ENCODE measurements at regions not wholly inside any gene's neighbourhood (a gene's known extent, or its start where the extent isn't known, plus 50 kb on each side); places are given as distances from the start of the nearest gene placed in this dataset.
"Not testable (repeated sequence)": the region's sequence is repeated elsewhere in the genome, so short reads cannot be mapped to it uniquely, and the experiment has no call there.

DNA sequence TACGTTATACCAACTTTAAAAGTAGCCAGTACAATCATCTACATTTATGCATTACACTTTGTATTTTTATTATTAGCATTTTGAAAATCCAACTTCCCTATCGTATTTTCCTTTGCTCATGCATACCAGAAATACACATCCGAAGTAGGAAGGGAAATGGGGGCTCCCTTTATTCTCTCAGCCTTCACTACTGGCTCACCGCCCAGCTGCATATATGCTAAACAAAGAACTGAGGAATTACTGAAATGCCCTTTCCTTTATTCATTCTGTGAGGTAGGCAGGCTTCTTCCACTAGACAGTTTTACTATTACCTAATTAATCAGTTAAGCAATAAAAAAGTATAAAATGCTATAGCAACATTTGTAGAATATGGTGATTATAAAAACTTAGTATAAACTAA, 291.6 kb downstream of the KLF12 start:
- no peak for DNase-seq (ENCODE audit: low spot score)

DNA sequence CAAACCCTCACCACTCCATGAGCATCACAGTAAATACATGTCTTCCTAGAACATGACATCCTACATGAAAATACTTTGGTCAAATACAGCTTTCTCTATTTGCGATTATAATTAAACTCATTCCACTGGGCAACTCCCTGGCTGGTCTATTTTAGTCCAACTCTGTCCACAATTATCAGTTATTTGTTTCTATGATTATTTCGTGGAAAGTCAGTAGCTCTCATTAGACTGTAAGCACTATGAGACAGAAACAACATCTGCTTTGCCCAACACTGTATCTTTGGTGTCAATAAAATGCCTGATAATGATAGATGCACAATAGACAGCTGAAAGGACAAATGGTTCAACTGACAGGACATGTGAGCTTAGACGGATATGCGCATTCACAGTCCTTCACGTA, 292.0 kb downstream of the KLF12 start:
- DNase-seq (ENCODE audit: low spot score) = no peak

DNA sequence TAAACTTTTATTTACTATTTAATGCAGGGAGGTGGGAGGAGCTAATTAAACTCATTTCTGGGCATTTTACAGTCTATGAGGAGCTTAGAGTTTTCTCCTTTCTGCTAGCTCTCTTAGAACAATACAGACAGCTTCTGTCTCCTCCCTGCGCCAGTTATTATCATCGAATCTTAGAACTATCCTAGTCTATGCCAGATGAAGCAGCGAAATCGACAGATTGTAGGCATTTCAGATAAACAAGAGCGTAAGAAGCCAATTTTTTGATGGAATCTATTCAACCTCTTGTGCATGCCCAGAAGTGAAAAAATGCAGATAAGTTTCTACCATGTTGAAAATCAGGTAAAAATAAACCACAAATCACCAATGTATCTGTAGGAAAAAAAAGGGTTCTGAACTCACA, 297.1 kb downstream of the KLF12 start:
- no peak for DNase-seq (ENCODE audit: low spot score)

DNA sequence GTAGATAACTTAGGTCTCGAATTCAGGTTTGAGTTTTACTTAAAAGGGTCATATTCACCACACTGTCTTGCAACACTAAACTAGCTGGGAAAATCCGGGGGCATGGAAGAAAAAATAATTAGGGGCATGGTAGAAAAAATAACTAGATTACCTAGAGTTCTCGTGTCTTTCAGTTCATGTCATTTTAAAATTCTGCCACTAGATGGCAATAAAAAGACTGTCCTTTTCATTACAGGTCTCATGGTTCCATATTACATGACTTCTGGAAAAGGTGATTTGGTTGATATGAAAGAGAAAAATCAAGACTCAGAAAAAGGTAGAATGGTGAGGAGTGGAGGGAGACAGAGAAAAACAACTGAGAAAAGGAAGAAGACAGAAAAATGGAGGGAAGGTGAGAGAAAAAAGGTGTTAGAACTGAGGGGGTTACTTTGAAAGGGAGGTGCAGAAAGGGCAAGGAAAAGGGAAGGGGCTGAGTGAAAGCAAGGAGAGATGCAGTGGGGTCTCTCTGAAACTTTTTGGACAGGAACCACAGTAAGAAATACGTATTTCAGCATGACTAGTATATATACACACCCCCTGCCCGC, 299.0 kb downstream of the KLF12 start:
- DNase-seq (ENCODE audit: low spot score) = peak; percentile 54

DNA sequence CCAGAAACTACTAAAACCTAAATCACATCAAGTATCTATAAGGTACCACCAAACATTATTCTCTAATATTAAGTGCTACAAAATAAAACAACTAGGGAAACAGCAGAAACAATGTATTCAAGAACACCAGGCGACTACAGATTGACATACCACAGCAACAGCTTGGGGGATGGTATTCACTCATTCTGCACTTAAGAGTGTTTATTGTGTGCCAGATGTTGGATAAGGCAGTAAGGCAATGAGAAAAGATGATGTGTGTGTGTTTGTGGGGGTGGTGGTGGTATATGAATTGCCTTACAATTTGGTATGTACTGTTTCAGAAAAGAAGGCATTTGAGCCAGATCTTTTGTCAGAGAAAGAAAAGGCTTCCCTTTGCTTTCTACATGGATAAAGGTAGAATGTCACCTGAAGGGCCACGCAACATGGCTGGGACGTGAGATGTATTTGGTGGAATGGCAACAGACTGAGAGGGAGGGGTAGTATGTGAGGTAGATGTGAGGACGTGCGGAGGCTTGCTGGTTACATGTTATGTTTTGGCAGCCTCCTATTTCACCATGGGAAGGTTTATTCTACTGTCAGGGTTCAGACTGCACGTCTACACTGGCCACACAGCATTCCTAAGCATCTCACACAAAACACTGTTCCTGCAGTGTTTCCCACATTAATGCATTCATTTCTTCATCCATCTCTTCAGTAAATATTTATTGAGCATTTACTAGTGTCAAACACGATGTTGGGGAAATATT, 300.7 kb downstream of the KLF12 start:
- no peak for DNase-seq (ENCODE audit: low spot score)

DNA sequence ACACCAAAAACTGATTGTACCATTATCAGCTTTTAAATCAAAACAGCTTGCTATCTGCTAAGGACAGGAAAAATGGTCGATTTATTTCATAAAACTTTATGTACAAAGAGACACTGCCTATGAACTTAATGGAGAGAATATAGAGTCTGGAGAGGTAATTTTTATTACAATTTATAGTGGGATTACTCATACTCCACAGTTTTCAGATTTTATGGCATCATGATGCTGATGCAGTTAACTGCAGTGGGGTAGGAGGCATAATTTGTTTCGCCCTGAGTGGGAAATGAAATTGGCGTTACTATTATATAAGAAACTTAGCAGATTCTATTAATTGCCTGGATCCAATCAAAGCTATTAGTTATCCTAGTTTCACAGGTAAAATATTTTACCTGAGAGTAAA, 301.4 kb downstream of the KLF12 start:
- no peak for DNase-seq (ENCODE audit: low spot score)

DNA sequence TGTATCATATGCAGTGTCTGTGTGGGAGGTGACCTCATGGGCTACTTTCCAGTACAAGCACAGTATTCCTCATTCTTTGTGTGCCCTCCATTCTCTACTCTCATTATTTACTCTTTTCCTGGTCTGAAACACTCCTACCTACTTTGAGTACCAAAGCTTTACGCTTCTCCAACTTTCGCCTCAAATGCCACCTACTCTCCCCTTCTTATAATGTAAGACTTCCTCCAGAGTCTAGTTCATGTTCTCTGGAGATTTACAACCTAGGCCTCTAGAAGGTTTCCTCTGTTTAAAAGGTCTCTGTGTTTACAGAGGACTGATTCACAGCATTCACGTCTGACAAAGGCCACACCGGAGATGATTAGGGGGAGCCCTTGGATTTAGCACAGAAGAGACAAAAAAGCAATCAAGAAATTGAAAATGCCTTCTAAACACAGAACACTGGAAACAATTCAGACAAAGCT, 302.0 kb downstream of the KLF12 start:
- DNase-seq (ENCODE audit: low spot score) = no peak

DNA sequence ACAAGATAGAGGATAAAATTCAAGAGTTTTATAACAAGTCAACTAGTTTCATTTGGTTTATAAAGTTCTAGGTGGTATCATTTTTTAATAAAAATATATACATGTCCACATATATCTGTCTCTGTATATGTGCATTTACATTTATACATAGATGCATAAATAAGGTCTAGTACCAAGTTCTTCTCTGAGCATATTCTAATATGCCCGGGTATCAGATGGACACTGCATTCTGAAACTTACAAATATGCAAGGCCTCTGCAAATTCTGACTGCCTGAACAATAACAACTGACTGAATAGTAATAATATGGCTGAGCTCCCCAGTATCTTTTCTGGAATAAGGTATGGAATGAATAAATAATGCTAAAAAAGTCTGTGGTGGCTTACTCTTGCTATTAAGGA, 304.8 kb downstream of the KLF12 start:
- DNase-seq (ENCODE audit: low spot score) = no peak

DNA sequence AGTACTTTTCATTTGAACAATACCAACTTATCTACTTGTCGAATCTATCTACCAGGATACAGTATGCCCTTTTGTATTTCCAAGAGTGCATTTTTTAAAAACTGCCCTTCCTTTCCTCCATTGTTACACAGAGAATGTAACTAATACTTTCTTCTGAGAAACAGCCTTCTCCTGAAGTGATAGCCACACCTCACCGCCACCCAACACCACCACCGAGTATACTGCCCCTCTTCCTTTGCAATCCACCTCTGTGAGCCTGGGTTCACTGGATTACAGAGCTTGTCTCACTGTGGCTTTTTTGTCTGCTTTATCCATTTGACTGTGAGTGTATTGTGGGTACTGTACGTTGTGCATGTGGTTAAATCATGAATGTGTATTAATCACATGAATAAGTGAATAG, 305.4 kb downstream of the KLF12 start:
- DNase-seq (ENCODE audit: low spot score) = no peak

DNA sequence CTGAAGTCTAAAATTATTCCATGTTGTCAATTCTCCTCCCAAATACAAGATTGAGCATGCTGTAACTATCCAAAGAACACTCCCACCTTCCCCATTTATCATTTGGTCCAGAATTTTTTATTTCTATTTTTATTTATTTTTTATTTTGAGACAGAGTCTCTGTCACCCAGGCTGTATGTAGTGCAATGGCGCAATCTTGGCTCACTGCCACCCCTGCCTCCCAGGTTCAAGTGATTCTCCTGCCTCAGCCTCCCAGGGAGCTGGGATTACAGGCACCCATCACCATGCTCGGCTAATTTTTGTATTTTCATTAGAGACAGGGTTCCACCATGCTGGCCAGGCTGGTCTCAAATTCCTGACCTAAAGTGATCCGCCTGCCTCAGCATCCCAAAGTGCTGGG, 306.8 kb downstream of the KLF12 start:
- DNase-seq (ENCODE audit: low spot score) = no peak

DNA sequence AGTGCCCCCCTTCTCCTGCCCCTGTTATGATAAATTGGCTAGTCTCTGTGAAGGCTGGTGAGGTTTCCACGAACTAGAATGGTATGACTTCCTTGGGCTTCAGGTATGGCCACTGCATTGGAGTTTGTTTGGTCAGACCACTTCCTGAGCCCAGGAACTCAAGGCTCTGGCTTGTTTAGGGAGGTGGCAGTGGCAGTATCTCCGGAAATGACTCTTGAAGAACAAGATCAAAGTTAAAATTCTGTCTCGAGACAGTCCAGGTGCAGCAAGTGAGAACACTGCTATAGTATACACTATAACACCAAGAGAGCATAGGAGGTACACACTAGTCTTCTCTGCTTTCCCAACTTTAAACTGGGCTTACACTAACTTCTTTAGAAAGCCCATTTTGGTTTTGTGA, 309.1 kb downstream of the KLF12 start:
- no peak for DNase-seq (ENCODE audit: low spot score)

DNA sequence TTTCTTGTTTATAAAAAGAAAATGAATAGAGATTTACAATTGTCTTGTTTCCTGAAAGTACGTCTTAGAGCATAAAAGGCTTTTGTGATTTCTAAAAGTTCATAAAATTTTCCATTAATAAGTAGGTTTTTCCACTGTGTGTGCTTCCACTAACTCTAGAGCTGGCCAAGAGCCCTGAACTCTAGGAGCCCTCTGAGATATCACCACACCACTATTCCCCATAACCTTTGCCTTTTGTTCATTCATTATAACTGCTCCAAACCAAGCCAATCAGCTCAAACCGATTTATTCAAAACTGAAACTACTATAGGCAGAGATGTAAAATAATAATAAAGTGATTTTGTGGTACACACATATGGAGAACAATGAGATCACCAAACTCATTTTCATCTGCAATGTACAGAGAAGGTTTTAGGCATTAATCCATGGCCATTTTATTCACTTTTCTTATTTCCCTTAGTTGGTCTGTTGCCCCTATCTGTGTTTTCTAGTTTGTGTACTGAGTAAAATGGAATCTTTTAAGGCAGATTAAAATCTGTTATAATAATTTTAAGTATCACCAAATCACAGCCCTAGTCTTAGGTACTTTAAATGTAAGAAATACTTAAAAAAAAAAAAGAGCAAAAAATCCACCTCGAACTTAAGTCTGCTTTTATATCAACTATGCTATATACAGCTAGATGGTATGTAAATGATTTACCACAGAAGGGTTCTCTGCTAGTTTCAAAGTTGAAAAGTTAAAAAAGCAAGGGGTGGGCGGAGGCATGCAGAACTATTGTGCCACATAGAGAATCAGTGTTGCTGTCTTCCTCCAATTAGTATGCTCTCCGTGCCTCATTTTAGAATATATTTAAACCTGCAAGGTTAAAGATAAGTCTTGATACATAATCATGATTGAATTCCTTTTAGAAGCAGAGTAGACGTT, 311.3 kb downstream of the KLF12 start:
- no peak for DNase-seq (ENCODE audit: low spot score)

DNA sequence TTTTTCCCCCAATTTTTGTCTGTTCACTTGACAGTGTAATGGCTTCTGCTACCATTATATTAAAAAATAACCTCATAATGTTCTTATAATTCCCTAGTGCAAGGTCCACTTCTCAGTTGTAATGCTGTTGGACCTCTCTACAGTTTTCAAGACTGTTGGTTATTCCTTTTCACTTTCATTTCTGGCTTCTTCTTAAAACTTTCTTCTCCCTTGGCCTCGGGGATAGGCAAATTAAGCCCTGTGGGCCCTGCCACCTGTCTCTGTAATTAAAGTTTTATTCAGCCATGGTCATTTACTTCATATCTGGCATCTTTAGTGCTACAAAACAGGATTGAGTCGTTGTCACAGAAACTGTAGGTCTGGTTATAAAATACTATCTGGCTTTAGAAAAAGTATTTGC, 313.5 kb downstream of the KLF12 start:
- no peak for DNase-seq (ENCODE audit: low spot score)

DNA sequence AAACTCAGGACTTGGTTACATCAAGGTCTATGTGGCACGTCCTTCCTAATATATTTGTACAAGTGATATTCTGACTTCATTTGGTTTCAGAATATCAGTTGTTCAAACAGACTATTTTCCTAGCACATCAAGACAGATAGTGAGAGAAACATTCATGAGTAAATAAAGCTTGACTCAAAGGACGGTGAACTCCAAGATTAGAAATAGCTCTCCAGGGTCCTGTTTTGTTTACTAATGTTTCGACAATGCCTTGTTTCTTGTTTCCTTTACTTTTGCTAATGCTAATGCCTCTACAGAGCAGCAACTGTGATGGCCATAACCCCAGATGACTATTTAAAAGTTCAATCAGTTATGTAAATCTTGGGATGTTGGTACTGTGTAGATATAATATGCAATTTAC, 313.9 kb downstream of the KLF12 start:
- DNase-seq (ENCODE audit: low spot score) = no peak

DNA sequence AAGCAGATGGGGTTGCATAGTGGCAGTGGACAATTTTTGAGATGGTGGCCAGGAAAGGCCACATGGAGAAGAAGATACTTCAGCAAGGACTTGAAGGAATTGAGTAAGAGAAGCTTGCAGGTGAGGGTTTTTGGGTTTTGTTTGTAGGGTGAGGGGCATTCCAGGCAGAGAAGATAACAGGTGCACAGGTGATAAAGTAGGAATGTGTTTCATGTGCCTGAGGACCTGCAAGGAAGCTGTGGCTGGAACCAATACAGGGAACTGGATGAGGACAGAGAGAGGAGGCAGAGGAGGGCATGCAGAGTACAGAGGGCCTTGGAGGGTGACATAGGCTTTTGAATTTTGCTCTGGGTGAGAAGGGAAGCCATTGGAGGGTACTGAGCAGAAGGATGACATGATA, 314.5 kb downstream of the KLF12 start:
- no peak for DNase-seq (ENCODE audit: low spot score)

DNA sequence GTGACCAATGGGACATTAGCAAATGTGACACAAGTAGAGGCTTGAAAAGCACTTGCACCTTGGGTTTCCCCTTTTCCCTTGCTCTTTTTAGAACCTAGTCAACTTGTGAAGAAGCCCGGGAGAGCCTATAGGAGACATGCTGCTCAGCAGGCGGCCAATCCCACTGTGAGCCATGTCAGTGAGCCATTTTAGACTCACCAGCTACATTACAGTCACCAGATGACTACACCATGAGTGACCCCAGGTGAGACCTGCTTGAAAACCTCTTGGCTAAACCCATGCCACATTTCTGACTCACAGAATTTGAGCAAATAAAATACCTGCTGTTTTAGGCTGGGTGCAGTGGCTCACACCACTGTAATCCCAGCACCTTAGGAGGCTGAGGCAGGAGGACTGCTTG, 317.5 kb downstream of the KLF12 start:
- DNase-seq (ENCODE audit: low spot score) = no peak

DNA sequence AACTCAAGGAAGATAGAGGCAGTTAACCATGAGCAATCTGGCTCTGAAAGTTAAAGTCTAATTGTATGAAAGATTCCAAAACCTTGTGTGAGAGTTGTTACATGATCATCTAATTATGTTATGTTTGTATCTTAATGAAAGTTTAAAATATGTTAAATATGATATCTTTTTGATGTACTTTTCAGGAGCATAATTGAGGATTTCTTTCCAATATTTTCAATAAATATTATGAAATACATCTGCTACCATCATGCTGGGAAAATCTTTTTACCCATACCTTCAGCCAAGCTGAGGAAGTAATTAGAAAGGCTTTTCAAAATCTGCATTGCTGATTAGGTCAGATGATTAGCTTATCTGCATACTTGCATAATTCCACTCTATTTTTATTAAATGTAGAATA, 318.4 kb downstream of the KLF12 start:
- DNase-seq (ENCODE audit: low spot score) = no peak

DNA sequence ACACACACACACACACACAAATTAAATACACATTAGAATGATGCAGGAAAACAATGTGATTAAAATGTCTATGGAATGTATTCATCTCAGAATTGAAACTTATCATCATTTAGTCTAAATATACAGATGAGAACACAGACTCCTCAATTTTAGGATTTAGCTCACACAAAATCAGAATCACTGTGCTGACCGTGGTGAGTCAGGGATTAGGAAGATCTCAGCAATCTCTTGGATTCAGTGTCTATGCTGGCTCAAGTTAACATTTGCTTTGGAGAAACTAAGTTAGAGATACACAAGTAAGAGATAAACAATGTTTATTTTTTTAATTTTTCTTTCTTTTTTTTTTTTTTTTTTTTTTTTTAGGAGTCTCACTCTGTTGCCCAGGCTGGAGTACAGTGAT, 323.6 kb downstream of the KLF12 start:
- no peak for DNase-seq (ENCODE audit: low spot score)

DNA sequence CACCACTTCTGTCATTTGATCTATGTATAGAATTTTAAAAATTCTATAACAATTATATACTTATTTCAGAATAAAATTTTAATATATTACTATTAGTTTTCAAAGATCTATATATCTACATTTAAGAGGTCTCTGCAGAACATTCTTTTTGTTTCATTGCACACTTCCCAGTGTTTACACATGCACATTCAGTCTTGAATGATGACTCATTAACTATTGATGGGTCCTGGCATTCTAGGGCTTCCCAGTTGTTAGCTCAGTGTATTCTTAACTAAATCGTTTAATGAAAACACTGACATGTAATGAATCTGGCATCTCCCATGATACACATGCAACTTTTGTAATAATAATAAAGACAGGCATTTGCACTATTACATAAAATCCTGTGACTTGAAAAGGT, 324.6 kb downstream of the KLF12 start:
- DNase-seq (ENCODE audit: low spot score) = peak; percentile 18

DNA sequence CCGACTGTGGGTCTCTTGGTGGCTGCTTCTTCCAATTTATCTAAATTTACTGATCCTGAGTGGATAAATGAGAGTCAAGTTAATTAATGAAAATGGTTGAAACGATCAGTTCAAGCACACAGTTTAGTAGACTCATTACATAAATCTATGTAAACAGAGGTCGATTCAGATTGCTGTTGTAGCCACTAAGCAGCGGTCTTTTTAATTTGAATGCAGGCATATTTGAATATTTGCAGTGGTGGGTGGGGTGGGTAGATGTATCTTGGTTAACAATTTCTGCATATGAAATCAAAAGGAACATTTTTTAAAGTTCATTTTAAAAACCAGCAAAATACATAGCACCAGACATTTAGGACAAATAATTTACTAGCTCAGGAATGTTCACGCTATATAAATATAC, 325.9 kb downstream of the KLF12 start:
- DNase-seq (ENCODE audit: low spot score) = no peak

DNA sequence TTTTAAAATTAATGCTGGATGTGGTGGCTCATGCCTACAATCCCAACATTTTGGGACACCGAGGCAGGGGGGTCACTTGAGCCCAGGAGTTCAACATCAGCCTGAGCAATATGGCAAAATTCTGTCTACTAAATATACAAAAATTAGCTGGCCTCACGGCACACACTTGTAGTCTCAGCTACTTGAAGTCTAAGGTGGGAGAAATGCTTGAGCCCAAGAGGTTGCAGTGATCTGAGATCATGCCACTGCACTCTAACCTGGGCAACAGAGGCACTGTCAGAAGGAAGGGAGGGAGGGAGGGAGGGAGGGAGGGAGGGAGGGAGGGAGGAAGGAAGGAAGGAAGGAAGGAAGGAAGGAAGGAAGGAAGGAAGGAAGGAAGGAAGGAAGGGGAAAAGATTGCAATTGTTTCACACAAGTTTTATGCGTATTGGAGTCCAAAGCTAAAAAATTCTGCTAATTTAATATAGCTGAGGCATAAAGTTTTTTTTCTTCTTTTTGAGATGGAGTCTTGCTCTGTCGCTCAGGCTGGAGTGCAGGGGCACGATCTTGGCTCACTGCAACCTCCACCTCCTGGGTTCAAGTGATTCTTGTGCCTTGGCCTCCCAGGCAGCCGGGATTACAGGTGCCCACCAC, 328.8 kb downstream of the KLF12 start:
- not testable (repeated sequence) for DNase-seq (ENCODE audit: low spot score)

DNA sequence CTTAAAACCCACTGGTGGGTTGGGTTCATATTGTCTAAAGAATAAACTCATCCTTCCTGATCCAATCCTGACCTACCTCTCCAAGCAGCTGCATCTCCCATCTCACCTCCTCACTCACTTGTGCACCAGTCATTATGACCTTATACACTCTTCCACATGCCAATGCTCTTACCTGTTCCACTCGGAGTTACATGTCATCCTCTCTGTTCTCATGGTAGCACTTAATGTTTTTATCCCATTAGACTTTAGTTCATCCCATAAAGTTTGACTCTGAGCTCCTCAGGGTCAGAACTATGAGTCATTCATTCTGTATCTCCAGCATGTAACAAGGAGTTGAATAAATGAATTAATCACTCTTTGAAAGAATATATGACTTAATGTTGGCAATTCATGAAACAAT, 330.2 kb downstream of the KLF12 start:
- DNase-seq (ENCODE audit: low spot score) = peak; percentile 7

DNA sequence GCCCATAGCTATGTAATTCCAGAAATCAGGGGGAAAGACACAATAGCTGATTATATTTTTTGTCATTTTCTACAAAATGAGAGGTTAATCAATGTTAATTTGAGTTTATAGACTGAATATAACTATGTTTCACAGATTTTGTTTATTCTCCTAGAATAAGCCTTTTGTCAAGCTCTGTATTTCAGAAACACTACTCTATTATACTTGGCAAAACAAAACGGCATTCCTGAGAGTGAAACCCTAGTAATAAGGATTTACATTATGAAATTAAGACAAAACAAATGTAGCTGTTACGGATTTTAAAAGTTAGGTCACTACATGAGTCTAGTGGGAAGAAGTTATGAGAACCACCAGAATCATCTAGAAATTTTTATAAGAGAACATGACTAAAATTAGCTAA, 334.2 kb downstream of the KLF12 start:
- no peak for DNase-seq (ENCODE audit: low spot score)

All from GM03348 (cell line).